IMR-90 (cell line): ENCODE measurements at regions not wholly inside any gene's neighbourhood (a gene's known extent, or its start where the extent isn't known, plus 50 kb on each side); places are given as distances from the start of the nearest gene placed in this dataset.

ENCODE experiments used
- ATAC-seq: fragments of 200-7000 bp; cut with Tn5 transposase; 2 replicates; pipeline ENCODE4 v1.9.1; 2020; ENCODE audit warnings: low read depth, mild to moderate bottlenecking, moderate library complexity
- BruUV-seq: library from RNA; stranded (reverse); fragments of 400-500 nt; replicated peaks from 2 replicates; lab custom pipeline; 2021; lab: Mats Ljungman, UMichigan
- CTCF ChIA-PET: fragments of 300-600 bp; formaldehyde crosslinking; extraction: SDS; loops from one replicate; lab custom pipeline; 2021; ENCODE audit warnings: antibody characterized with exemption; lab: Yijun Ruan, JAX
- POLR2A ChIA-PET: fragments of 300-600 bp; sonication (Branson Sonifier 250); formaldehyde crosslinking; loops from one replicate; lab custom pipeline; 2022; ENCODE audit warnings: antibody characterized with exemption; ENCODE audit not compliant: unreplicated experiment; lab: Charles Lee
- DNase-seq: peaks from one replicate; pipeline ENCODE4 v3.0.0; 2013
- H2AFZ ChIP-seq: replicated peaks from 2 replicates; pipeline ENCODE3; 2013; ENCODE audit warnings: low read length, mild to moderate bottlenecking; ENCODE audit not compliant: poor library complexity
- H2AK5ac ChIP-seq: 2 replicates; pipeline ENCODE4 v1.6.1; 2013; ENCODE audit warnings: low read depth, low read length, inconsistent platforms
- H2AK9ac ChIP-seq: replicated peaks from 2 replicates; pipeline ENCODE3; 2013; ENCODE audit warnings: mild to moderate bottlenecking, low read depth, low read length, moderate library complexity; ENCODE audit not compliant: poor library complexity
- H2BK120ac ChIP-seq: 2 replicates; pipeline ENCODE4 v1.6.1; 2013; ENCODE audit warnings: low read depth, low read length, inconsistent platforms
- H2BK15ac ChIP-seq: 3 replicates; pipeline ENCODE4 v1.6.1; 2013; ENCODE audit warnings: low read depth, low read length, inconsistent platforms
- H2BK20ac ChIP-seq: 2 replicates; pipeline ENCODE4 v1.6.1; 2013; ENCODE audit warnings: low read depth, mild to moderate bottlenecking, inconsistent platforms, low read length, moderate library complexity
- H2BK5ac ChIP-seq: 2 replicates; pipeline ENCODE4 v1.6.1; 2013; ENCODE audit warnings: mild to moderate bottlenecking, low read depth, low read length, inconsistent platforms; ENCODE audit not compliant: poor library complexity, severe bottlenecking
- H3K14ac ChIP-seq: replicated peaks from 2 replicates; pipeline ENCODE4 v1.6.1; 2013; ENCODE audit warnings: low read depth, low read length, inconsistent platforms
- H3K18ac ChIP-seq: 2 replicates; pipeline ENCODE4 v1.6.1; 2013; ENCODE audit warnings: low read depth, low read length, control low read depth
- H3K23ac ChIP-seq: 2 replicates; pipeline ENCODE4 v1.6.1; 2013; ENCODE audit warnings: low read depth, low read length, inconsistent platforms
- H3K27ac ChIP-seq: 2 replicates; pipeline ENCODE4 v1.5.1; 2013; ENCODE audit warnings: mild to moderate bottlenecking, control low read depth, low read length; ENCODE audit not compliant: insufficient read depth
- H3K27me3 ChIP-seq: 2 replicates; pipeline ENCODE4 v1.6.1; 2013; ENCODE audit warnings: low read length; ENCODE audit not compliant: control insufficient read depth, insufficient read depth
- H3K36me3 ChIP-seq: 2 replicates; pipeline ENCODE4 v1.6.1; 2013; ENCODE audit warnings: low read length, mixed read lengths; ENCODE audit not compliant: control insufficient read depth, insufficient read depth
- H3K4ac ChIP-seq: 2 replicates; pipeline ENCODE4 v1.6.1; 2013; ENCODE audit warnings: low read depth, low read length, inconsistent platforms
- H3K4me1 ChIP-seq: 2 replicates; pipeline ENCODE4 v1.6.1; 2013; ENCODE audit warnings: low read length, mixed read lengths; ENCODE audit not compliant: control insufficient read depth, insufficient read depth
- H3K4me2 ChIP-seq: 2 replicates; pipeline ENCODE4 v1.6.1; 2013; ENCODE audit warnings: low read depth, mild to moderate bottlenecking, control low read depth, low read length, moderate library complexity
- H3K4me3 ChIP-seq: 2 replicates; pipeline ENCODE4 v1.5.1; 2013; ENCODE audit warnings: low read depth, mild to moderate bottlenecking, control low read depth, low read length, moderate library complexity; ENCODE audit not compliant: insufficient read depth
- H3K56ac ChIP-seq: 2 replicates; pipeline ENCODE4 v1.6.1; 2013; ENCODE audit warnings: low read length, inconsistent platforms; ENCODE audit not compliant: insufficient read depth; ENCODE audit errors: extremely low read depth
- H3K79me1 ChIP-seq, 2 experiments: 2 replicates each; pipeline ENCODE4 v1.6.1; 2013; ENCODE audit warnings: low read length in 2 of 2, inconsistent platforms in 1 of 2, low read depth in 1 of 2
- H3K9ac ChIP-seq: 2 replicates; pipeline ENCODE4 v1.6.1; 2013; ENCODE audit warnings: low read depth, low read length, control low read depth
- H3K9me1 ChIP-seq: 2 replicates; pipeline ENCODE4 v1.6.1; 2013; ENCODE audit warnings: low read length, inconsistent platforms; ENCODE audit not compliant: insufficient read depth
- H3K9me3 ChIP-seq: 2 replicates; pipeline ENCODE4 v1.6.1; 2013; ENCODE audit warnings: low read length; ENCODE audit not compliant: control insufficient read depth, insufficient read depth
- H4K20me1 ChIP-seq: 2 replicates; pipeline ENCODE4 v1.6.1; 2013; ENCODE audit warnings: low read length, inconsistent platforms; ENCODE audit not compliant: insufficient read depth
- H4K5ac ChIP-seq: 2 replicates; pipeline ENCODE4 v1.6.1; 2013; ENCODE audit warnings: mild to moderate bottlenecking, low read depth, low read length, control low read depth
- H4K8ac ChIP-seq, 2 experiments: 2 replicates each; pipeline ENCODE4 v1.6.1; 2013; ENCODE audit warnings: low read depth in 2 of 2, low read length in 2 of 2, control low read depth in 1 of 2, inconsistent platforms in 1 of 2
- H4K91ac ChIP-seq: 2 replicates; pipeline ENCODE4 v1.6.1; 2013; ENCODE audit warnings: low read depth, low read length, inconsistent platforms; ENCODE audit not compliant: insufficient read depth
- BHLHE40 ChIP-seq: fragments of 150-350 bp; IDR thresholded peaks from 2 replicates; pipeline ENCODE4 v1.6.1; 2016; ENCODE audit warnings: mild to moderate bottlenecking, low read depth, low read length
- CEBPB ChIP-seq: IDR thresholded peaks from 2 replicates; pipeline ENCODE4 v1.6.1; 2012; ENCODE audit warnings: low read depth, low read length, improper control_type of control experiment
- CHD1 ChIP-seq: IDR thresholded peaks from 2 replicates; pipeline ENCODE4 v1.6.1; 2012; ENCODE audit warnings: low read depth, low read length, improper control_type of control experiment
- CTCF ChIP-seq: conservative IDR thresholded peaks from 2 replicates; pipeline ENCODE4 v1.5.1; 2012; ENCODE audit warnings: mild to moderate bottlenecking, low read depth, low read length, improper control_type of control experiment
- FOS ChIP-seq: fragments of 150-350 bp; IDR thresholded peaks from 2 replicates; pipeline ENCODE4 v1.6.1; 2016; ENCODE audit warnings: low read depth, low read length
- MAFK ChIP-seq: IDR thresholded peaks from 2 replicates; pipeline ENCODE4 v1.6.1; 2012; ENCODE audit warnings: low read depth, low read length, improper control_type of control experiment
- MXI1 ChIP-seq: IDR thresholded peaks from 2 replicates; pipeline ENCODE4 v1.6.1; 2012; ENCODE audit warnings: low read depth, mild to moderate bottlenecking, low read length, moderate library complexity, borderline replicate concordance
- NFE2L2 ChIP-seq: fragments of 150-350 bp; IDR thresholded peaks from 2 replicates; pipeline ENCODE4 v1.6.1; 2016; ENCODE audit warnings: low read depth, mild to moderate bottlenecking, low read length
- POLR2A ChIP-seq: IDR thresholded peaks from 2 replicates; pipeline ENCODE4 v1.6.1; 2012; ENCODE audit warnings: mild to moderate bottlenecking, low read depth, low read length
- RAD21 ChIP-seq: IDR thresholded peaks from 2 replicates; pipeline ENCODE4 v1.6.1; 2012; ENCODE audit warnings: low read length, improper control_type of control experiment
- RFX5 ChIP-seq: IDR thresholded peaks from 2 replicates; pipeline ENCODE4 v1.8.0; 2012; ENCODE audit warnings: low read depth, mild to moderate bottlenecking, low read length, moderate library complexity
- SMC3 ChIP-seq: fragments of 150-350 bp; IDR thresholded peaks from 2 replicates; pipeline ENCODE4 v1.6.1; 2016; ENCODE audit warnings: low read depth, mild to moderate bottlenecking, antibody characterized with exemption, low read length, moderate library complexity
- WGBS, 2 experiments: methylation state at CpG; one replicate each; pipeline versions ENCODE4 v1.1.5 to v1.1.7; 2013; ENCODE audit warnings: missing lambda C conversion rate in 2 of 2; ENCODE audit not compliant: insufficient read length in 1 of 2; ENCODE audit errors: extremely low coverage in 2 of 2; 5-methylcytosine and 5-hydroxymethylcytosine counted together
- dilution Hi-C: fragments of 300-500 bp; cut with HindIII; formaldehyde crosslinking; loops from one replicate; pipeline ENCODE4 v1.14.3; 2018; ENCODE audit warnings: low sequenced_read_pairs; ENCODE audit not compliant: unreplicated experiment
- in situ Hi-C: fragments of 300-500 bp; cut with MboI; formaldehyde crosslinking; loops from 3 replicates; pipeline ENCODE4 v1.14.3; 2019; ENCODE audit warnings: low sequenced_read_pairs, inconsistent platforms, mixed read lengths
- intact Hi-C: fragments of 100-400 bp; cut with micrococcal nuclease; formaldehyde crosslinking; loops from 2 replicates; pipeline ENCODE4 v1.10.0; 2022
- TF ChIP-seq, protein P1 (sequence below): fragments of 150-350 bp; IDR thresholded peaks from 2 replicates; pipeline ENCODE4 v1.6.1; 2017; ENCODE audit warnings: mild to moderate bottlenecking, antibody characterized with exemption, low read length, low read depth
- TF ChIP-seq, protein P2 (sequence below): fragments of 150-350 bp; IDR thresholded peaks from 2 replicates; pipeline ENCODE4 v1.6.1; 2016; ENCODE audit warnings: low read depth, mild to moderate bottlenecking, low read length, moderate library complexity, borderline replicate concordance

- Histone ChIP-seq H3K9me3 (peaks cover 6% of the 10 kb centered on the region), H3K36me3 (no peaks in the 10 kb centered on the region), H3K27ac (no peak overlapping the region), H2BK120ac (no peak overlapping the region), H4K20me1 (no peaks in the 10 kb centered on the region), H3K9me1 (no peaks in the 10 kb centered on the region), H2AK5ac (no peak overlapping the region), H3K79me1 (no peaks in the 10 kb centered on the region), H3K4me1 (no peaks in the 10 kb centered on the region), H3K14ac (no peak overlapping the region), H3K4me3 (no peak overlapping the region), H2BK5ac (no peak overlapping the region), H4K5ac (no peak overlapping the region), H2BK15ac (no peak overlapping the region), H2BK20ac (no peak overlapping the region), H3K4me2 (no peak overlapping the region), H3K56ac (0 out of 2 replicates have a peak overlapping the region, but pooled peaks have one; percentile 17), H3K23ac (no peak overlapping the region), H4K8ac (no peak overlapping the region), H2AFZ (no peak overlapping the region), H3K27me3 (no peaks in the 10 kb centered on the region), H2AK9ac (no peak overlapping the region), H3K18ac (no peak overlapping the region), H4K91ac (no peak overlapping the region), H3K9ac (no peak overlapping the region), H3K4ac (no peak overlapping the region)
- BruUV-seq: no TSS peak
- TF ChIP-seq, protein P1, sequence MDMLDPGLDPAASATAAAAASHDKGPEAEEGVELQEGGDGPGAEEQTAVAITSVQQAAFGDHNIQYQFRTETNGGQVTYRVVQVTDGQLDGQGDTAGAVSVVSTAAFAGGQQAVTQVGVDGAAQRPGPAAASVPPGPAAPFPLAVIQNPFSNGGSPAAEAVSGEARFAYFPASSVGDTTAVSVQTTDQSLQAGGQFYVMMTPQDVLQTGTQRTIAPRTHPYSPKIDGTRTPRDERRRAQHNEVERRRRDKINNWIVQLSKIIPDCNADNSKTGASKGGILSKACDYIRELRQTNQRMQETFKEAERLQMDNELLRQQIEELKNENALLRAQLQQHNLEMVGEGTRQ: no peak
- no peak for TF ChIP-seq CHD1
- no peak for TF ChIP-seq CTCF
- TF ChIP-seq, protein P2, sequence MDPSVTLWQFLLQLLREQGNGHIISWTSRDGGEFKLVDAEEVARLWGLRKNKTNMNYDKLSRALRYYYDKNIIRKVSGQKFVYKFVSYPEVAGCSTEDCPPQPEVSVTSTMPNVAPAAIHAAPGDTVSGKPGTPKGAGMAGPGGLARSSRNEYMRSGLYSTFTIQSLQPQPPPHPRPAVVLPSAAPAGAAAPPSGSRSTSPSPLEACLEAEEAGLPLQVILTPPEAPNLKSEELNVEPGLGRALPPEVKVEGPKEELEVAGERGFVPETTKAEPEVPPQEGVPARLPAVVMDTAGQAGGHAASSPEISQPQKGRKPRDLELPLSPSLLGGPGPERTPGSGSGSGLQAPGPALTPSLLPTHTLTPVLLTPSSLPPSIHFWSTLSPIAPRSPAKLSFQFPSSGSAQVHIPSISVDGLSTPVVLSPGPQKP: no peak
- no peak for TF ChIP-seq NFE2L2
- TF ChIP-seq BHLHE40: no peak
- TF ChIP-seq MXI1: no peak
- TF ChIP-seq RFX5: no peak
- TF ChIP-seq MAFK: no peak
- no peak for TF ChIP-seq POLR2A
- TF ChIP-seq CEBPB: no peak
- no peak for TF ChIP-seq SMC3
- no peak for TF ChIP-seq RAD21
- TF ChIP-seq FOS: no peak
- CTCF ChIA-PET: no interaction called here
- no peak for ATAC-seq
- dilution Hi-C loops: no loop called here
- DNase-seq: no peak
- POLR2A ChIA-PET: no interaction called here
- WGBS, 2 experiments: 47% methylated on average over 2 of the region's 5 CpGs; no CpG with 5 or more reads in 1 of the 2 experiments
- intact Hi-C loops: no loop called here
- in situ Hi-C loops: no loop called here
Measured at GRCh38 chr16:52825892-52826291, 226.8 kb downstream of the CHD9NB start.
